ENCODE measurements at regions not wholly inside any gene's neighbourhood (a gene's known extent, or its start where the extent isn't known, plus 50 kb on each side); places are given as distances from the start of the nearest gene placed in this dataset.

GRCh38 chr12:87157791-87158190 is 871.4 kb downstream of the C12orf50 start:
- Mint-ChIP-seq H3K4me3 (no peak overlapping the region), H3K27ac (no peak overlapping the region), H3K36me3 (peaks cover 7% of the 10 kb centered on the region), H3K4me1 (no peaks in the 10 kb centered on the region), H3K27me3 (ENCODE audit: low read depth in 2 of 2) (no peaks in the 10 kb centered on the region), H3K9me3 (peaks cover 14% of the 10 kb centered on the region in 2 donors)
- no peaks in the 10 kb centered on the region for H3K36me3 ChIP-seq (ENCODE audit: control insufficient read depth, insufficient read depth, low read length)
- H3K27me3 ChIP-seq (ENCODE audit: control insufficient read depth, insufficient read depth, low read length), result no peaks in the 10 kb centered on the region
- H3K27ac ChIP-seq (ENCODE audit: low read length), result no peak overlapping the region
- intact Hi-C loops (cut with micrococcal nuclease), result no loop called here
- no peaks in the 10 kb centered on the region for H3K9me3 ChIP-seq (ENCODE audit: control insufficient read depth, insufficient read depth, low read length)
- H3K4me1 ChIP-seq (ENCODE audit: control insufficient read depth, insufficient read depth, low read length), result no peaks in the 10 kb centered on the region
- ATAC-seq, result no peak
- no peak for TF ChIP-seq CTCF (IDR thresholded peaks at IDR 0.05)
- WGBS (ENCODE audit: insufficient coverage), result 85% methylated on average over 5 of the region's 6 CpGs
- no peak for DNase-seq
- no peak overlapping the region for H3K4me3 ChIP-seq (ENCODE audit: low read length)

GRCh38 chr12:87155621-87156020 is 873.6 kb downstream of the C12orf50 start:
- no peak for TF ChIP-seq CTCF (IDR thresholded peaks at IDR 0.05)
- Histone ChIP-seq H3K9me3 (ENCODE audit: control insufficient read depth, insufficient read depth, low read length) (peaks cover 13% of the 10 kb centered on the region), H3K4me1 (ENCODE audit: control insufficient read depth, insufficient read depth, low read length) (no peaks in the 10 kb centered on the region), H3K4me3 (ENCODE audit: low read length) (no peak overlapping the region), H3K27me3 (ENCODE audit: control insufficient read depth, insufficient read depth, low read length) (no peaks in the 10 kb centered on the region), H3K36me3 (ENCODE audit: control insufficient read depth, insufficient read depth, low read length) (no peaks in the 10 kb centered on the region), H3K27ac (ENCODE audit: low read length) (no peak overlapping the region)
- WGBS (ENCODE audit: insufficient coverage), result 100% methylated on average over 1 of the region's 2 CpGs
- Mint-ChIP-seq H3K36me3 (peaks cover 7% of the 10 kb centered on the region), H3K27ac (no peak overlapping the region), H3K4me1 (no peaks in the 10 kb centered on the region), H3K27me3 (ENCODE audit: low read depth in 2 of 2) (no peaks in the 10 kb centered on the region), H3K4me3 (no peak overlapping the region), H3K9me3 (peaks cover 16 to 23% of the 10 kb centered on the region in 2 donors)
- DNase-seq (no peak), ATAC-seq (no peak)
- intact Hi-C loops (cut with micrococcal nuclease), result no loop called here

- no peak for ATAC-seq
- WGBS (ENCODE audit: insufficient coverage), result 85% methylated on average over 1 of the region's 1 CpG
Measured at GRCh38 chr12:87152841-87153528, 876.2 kb downstream of the C12orf50 start.

More at GRCh38 chr12:87152841-87153528, 876.2 kb downstream of the C12orf50 start:
- Histone ChIP-seq H3K27me3 (ENCODE audit: control insufficient read depth, insufficient read depth, low read length) (no peaks in the 10 kb centered on the region), H3K9me3 (ENCODE audit: control insufficient read depth, insufficient read depth, low read length) (peaks cover 13% of the 10 kb centered on the region), H3K4me3 (ENCODE audit: low read length) (no peak overlapping the region), H3K4me1 (ENCODE audit: control insufficient read depth, insufficient read depth, low read length) (no peaks in the 10 kb centered on the region), H3K27ac (ENCODE audit: low read length) (no peak overlapping the region), H3K36me3 (ENCODE audit: control insufficient read depth, insufficient read depth, low read length) (no peaks in the 10 kb centered on the region)
- Mint-ChIP-seq H3K27me3 (ENCODE audit: low read depth in 2 of 2) (no peaks in the 10 kb centered on the region), H3K9me3 (peaks cover 19 to 30% of the 10 kb centered on the region in 2 donors), H3K4me3 (no peak overlapping the region), H3K27ac (no peak overlapping the region), H3K4me1 (no peaks in the 10 kb centered on the region), H3K36me3 (no peaks in the 10 kb centered on the region)
- no peak for DNase-seq
- intact Hi-C loops (cut with micrococcal nuclease), result no loop called here
- no peak for TF ChIP-seq CTCF (IDR thresholded peaks at IDR 0.05)
